GM21723 (cell line): ENCODE measurements at regions not wholly inside any gene's neighbourhood (a gene's known extent, or its start where the extent isn't known, plus 50 kb on each side); places are given as distances from the start of the nearest gene placed in this dataset.

Source experiments
- ATAC-seq: cut with Tn5 transposase; IDR thresholded peaks from one replicate; pipeline ENCODE4 v1.9.1; 2021; ENCODE audit warnings: mild to moderate bottlenecking, moderate library complexity; ENCODE audit not compliant: unreplicated experiment

- no peak for ATAC-seq
These were observed 103.7 kb downstream of the LACC1 start for GRCh38 chr13:43983373-43983772.

GRCh38 chr13:43984292-43984691, 104.6 kb downstream of the LACC1 start:
- ATAC-seq, result no peak

GRCh38 chr13:43985422-43986072, 105.8 kb downstream of the LACC1 start:
- no peak for ATAC-seq

GRCh38 chr13:43986421-43986981, 106.8 kb downstream of the LACC1 start:
- ATAC-seq, result no peak

- no peak for ATAC-seq
These were observed 108.6 kb downstream of the LACC1 start for GRCh38 chr13:43988302-43988701.

- ATAC-seq, result no peak
These were observed 110.3 kb downstream of the LACC1 start for GRCh38 chr13:43990021-43990420.

GRCh38 chr13:43990829-43991228, 111.1 kb downstream of the LACC1 start:
- no peak for ATAC-seq

- no peak for ATAC-seq
These were observed 112.1 kb downstream of the LACC1 start for GRCh38 chr13:43991773-43992201.

- ATAC-seq, result no peak
These were observed 112.5 kb downstream of the LACC1 start for GRCh38 chr13:43992211-43992610.

- ATAC-seq, result no peak
These were observed 115.5 kb downstream of the LACC1 start for GRCh38 chr13:43994999-43995859.

GRCh38 chr13:43996221-43996620, 116.5 kb downstream of the LACC1 start:
- ATAC-seq, result no peak

GRCh38 chr13:44003481-44003880, 123.8 kb downstream of the LACC1 start:
- no peak for ATAC-seq

- ATAC-seq, result no peak
These were observed 125.2 kb downstream of the LACC1 start for GRCh38 chr13:44004878-44005277.

- no peak for ATAC-seq
These were observed 127.7 kb downstream of the LACC1 start for GRCh38 chr13:44007451-44007850.

- no peak for ATAC-seq
These were observed 131.3 kb downstream of the LACC1 start for GRCh38 chr13:44011036-44011435.

- ATAC-seq, result no peak
These were observed 133.4 kb downstream of the LACC1 start for GRCh38 chr13:44012910-44013757.

- ATAC-seq, result no peak
These were observed 134.1 kb downstream of the LACC1 start for GRCh38 chr13:44013758-44014291.

GRCh38 chr13:44014501-44014900, 134.8 kb downstream of the LACC1 start:
- ATAC-seq, result no peak

GRCh38 chr13:44015118-44015517, 135.4 kb downstream of the LACC1 start:
- ATAC-seq, result no peak

- no peak for ATAC-seq
These were observed 136.1 kb downstream of the LACC1 start for GRCh38 chr13:44015811-44016210.
